ENCODE measurements at regions not wholly inside any gene's neighbourhood (a gene's known extent, or its start where the extent isn't known, plus 50 kb on each side); places are given as distances from the start of the nearest gene placed in this dataset.

DNA sequence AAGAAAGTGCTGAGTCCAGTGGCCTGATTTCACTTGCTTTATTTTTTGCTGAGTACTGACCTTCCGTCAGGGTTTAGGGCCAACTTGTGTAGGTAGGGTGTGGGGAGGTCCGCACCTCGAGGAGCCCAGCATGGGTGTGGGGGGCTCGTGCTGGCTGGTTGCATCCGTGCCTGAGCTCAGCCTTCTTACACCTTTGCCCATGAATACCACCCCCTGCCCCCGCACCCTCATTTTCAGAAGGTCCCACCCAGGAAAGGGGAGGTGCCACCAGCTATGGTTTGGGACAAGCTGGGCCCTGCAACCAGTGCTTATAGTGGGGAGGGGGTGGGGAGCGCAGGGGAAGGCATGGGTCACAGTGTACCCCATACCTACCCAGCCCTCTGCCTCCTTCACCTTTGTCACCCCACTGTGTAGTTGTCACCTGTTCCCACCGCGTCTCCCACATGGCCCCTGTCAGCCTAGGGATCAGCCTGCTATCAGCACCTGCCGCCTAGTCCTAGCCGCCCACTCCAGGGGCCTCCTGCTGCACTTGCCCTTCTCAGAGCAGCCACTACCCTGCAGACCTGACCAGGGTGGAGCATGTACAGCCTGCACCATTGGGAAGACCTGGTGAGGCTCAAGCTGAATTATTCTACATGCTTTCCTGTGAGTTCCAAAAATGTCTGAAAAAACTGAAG is 146.2 kb upstream of the RET start:
- Histone ChIP-seq H3K4me3 (ENCODE audit: control insufficient read depth in 1 of 2, extremely low read depth in 1 of 2, low read length in 1 of 2) (no peak overlapping the region), H3K9me3 (no peaks in the 10 kb centered on the region), H3K4me1 (ENCODE audit: control insufficient read depth in 1 of 2, extremely low read depth in 1 of 2, insufficient read depth in 2 of 2, low read length in 2 of 2) (peaks cover 0 to 22% of the 10 kb centered on the region in 2 experiments), H3K27ac (ENCODE audit: low read length) (no peak overlapping the region), H3K36me3 (ENCODE audit: control insufficient read depth in 2 of 2, extremely low read depth in 1 of 2, insufficient read depth in 1 of 2, low read length in 1 of 2) (no peaks in the 10 kb centered on the region), H3K27me3 (replicated peaks in 1 of 2; ENCODE audit: control insufficient read depth in 2 of 2, extremely low read depth in 1 of 2, insufficient read depth in 2 of 2, low read length in 1 of 2) (peaks cover 0 to 73% of the 10 kb centered on the region in 2 experiments)
- no peaks in the 10 kb centered on the region for H3K9me3 Mint-ChIP-seq
- peaks cover 11 to 73% of the 10 kb centered on the region in 2 donors for H3K27me3 Mint-ChIP-seq
- peaks cover 14 to 17% (median 16%) of the 10 kb centered on the region in 3 donors for H3K4me1 Mint-ChIP-seq
- no peak overlapping the region for H3K4me3 Mint-ChIP-seq
- ChIA-PET CTCF (no interaction called here), POLR2A (no interaction called here)
- no peak for ATAC-seq (replicated peaks in 1 of 4)
- H3K27ac Mint-ChIP-seq: no peak overlapping the region
- WGBS (ENCODE audit: insufficient coverage): 91% methylated on average over 4 of the region's 11 CpGs
- H3K36me3 Mint-ChIP-seq: no peaks in the 10 kb centered on the region
- no peak for DNase-seq

DNA sequence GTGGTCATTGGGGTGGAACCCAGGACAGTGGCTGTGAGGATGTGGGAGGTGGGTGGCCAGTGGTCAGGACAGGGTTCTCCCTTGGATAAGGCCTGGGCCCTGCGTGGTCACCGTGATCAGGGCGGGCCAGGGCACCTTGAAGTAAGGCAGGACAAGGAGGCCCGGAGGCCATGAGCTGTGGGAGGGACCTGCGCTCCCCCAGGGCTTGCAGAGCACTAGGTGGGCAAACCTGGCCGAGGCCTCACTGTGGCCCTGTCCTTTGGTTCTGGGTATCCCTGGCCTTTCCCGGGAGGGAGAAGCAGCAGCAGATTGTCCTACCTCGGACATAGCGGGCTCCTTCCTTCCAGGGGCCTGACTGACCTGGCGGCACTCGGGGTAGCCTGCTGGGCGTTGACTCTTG is 144.8 kb upstream of the RET start:
- no peak for DNase-seq
- no peaks in the 10 kb centered on the region for H3K36me3 ChIP-seq (ENCODE audit: control insufficient read depth in 2 of 2, extremely low read depth in 1 of 2, insufficient read depth in 1 of 2, low read length in 1 of 2)
- H3K4me3 Mint-ChIP-seq: peak overlapping the region in 2 of 3 donors; percentile 17 to 91
- peaks cover 0 to 22% of the 10 kb centered on the region in 2 experiments for H3K4me1 ChIP-seq (ENCODE audit: control insufficient read depth in 1 of 2, extremely low read depth in 1 of 2, insufficient read depth in 2 of 2, low read length in 2 of 2)
- H3K27ac Mint-ChIP-seq: no peak overlapping the region
- POLR2A ChIA-PET: no interaction called here
- H3K27ac ChIP-seq (ENCODE audit: low read length): no peak overlapping the region
- H3K4me3 ChIP-seq (ENCODE audit: control insufficient read depth in 1 of 2, extremely low read depth in 1 of 2, low read length in 1 of 2): no peak overlapping the region
- peaks cover 0 to 72% of the 10 kb centered on the region in 2 experiments for H3K27me3 ChIP-seq (replicated peaks in 1 of 2; ENCODE audit: control insufficient read depth in 2 of 2, extremely low read depth in 1 of 2, insufficient read depth in 2 of 2, low read length in 1 of 2)
- H3K9me3 Mint-ChIP-seq: no peaks in the 10 kb centered on the region
- H3K27me3 Mint-ChIP-seq: peaks cover 11 to 75% of the 10 kb centered on the region in 2 donors
- ATAC-seq (replicated peaks in 1 of 4): no peak
- CTCF ChIA-PET: no interaction called here
- H3K36me3 Mint-ChIP-seq: no peaks in the 10 kb centered on the region
- 90% methylated on average over 12 of the region's 12 CpGs for WGBS (ENCODE audit: insufficient coverage)
- H3K4me1 Mint-ChIP-seq: peaks cover 14 to 17% (median 16%) of the 10 kb centered on the region in 3 donors
- H3K9me3 ChIP-seq: no peaks in the 10 kb centered on the region

DNA sequence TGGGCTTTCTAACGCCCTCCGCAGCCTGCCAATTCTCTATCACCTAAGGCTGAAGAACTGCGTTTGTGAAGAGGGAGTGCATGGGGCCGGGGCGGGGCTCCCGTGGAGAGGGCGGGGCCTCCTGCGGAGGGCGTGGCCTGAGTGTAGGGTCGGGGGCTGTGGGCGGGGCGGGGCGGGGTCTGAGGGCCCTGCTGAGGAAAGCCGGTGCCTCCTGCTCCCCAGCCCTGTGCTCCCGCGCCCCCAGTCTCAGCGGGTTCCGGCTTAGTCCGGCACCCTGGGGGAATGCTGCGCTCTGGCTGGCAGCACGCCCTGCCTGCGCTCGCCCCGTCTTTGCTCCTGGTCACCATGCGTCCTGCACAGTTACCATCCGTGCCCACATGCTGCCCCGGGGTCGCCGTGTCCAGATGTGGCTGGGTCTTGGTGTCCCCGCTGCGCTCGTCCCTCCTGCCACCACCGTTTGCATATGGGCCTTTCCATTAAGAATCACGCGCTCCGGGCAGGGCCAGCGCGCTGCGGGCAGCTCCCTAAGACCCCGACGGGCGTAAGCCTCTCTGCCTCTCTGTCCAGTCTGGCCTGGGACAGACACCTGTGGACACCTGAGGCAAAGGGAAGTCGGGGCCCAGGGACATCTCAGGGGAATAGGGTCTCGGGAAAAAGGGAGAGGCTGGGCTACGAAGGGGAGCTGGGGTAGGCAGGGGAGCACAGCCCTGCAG is 144.0 kb upstream of the RET start:
- ATAC-seq (replicated peaks in 1 of 4) (peak; percentile 50 to 73 (median 69)), DNase-seq (peak; percentile 23 to 81 (median 60))
- ChIA-PET CTCF (no interaction called here), POLR2A (no interaction called here)
- H3K27me3 Mint-ChIP-seq: peaks cover 6 to 68% of the 10 kb centered on the region in 2 donors
- Histone ChIP-seq H3K4me1 (ENCODE audit: control insufficient read depth in 1 of 2, extremely low read depth in 1 of 2, insufficient read depth in 2 of 2, low read length in 2 of 2) (peaks cover 0 to 22% of the 10 kb centered on the region in 2 experiments), H3K36me3 (ENCODE audit: control insufficient read depth in 2 of 2, extremely low read depth in 1 of 2, insufficient read depth in 1 of 2, low read length in 1 of 2) (no peaks in the 10 kb centered on the region), H3K4me3 (ENCODE audit: control insufficient read depth in 1 of 2, extremely low read depth in 1 of 2, low read length in 1 of 2) (peak overlapping the region; percentile 50 to 78), H3K9me3 (no peaks in the 10 kb centered on the region), H3K27ac (ENCODE audit: low read length) (peak overlapping the region; percentile 53), H3K27me3 (replicated peaks in 1 of 2; ENCODE audit: control insufficient read depth in 2 of 2, extremely low read depth in 1 of 2, insufficient read depth in 2 of 2, low read length in 1 of 2) (peaks cover 0 to 70% of the 10 kb centered on the region in 2 experiments)
- peak overlapping the region; percentile 74 to 91 (median 74) for H3K4me3 Mint-ChIP-seq
- peaks cover 14 to 17% (median 16%) of the 10 kb centered on the region in 3 donors for H3K4me1 Mint-ChIP-seq
- H3K27ac Mint-ChIP-seq: peak overlapping the region in 1 of 2 donors; percentile 60
- no peaks in the 10 kb centered on the region for H3K9me3 Mint-ChIP-seq
- WGBS (ENCODE audit: insufficient coverage): 12% methylated on average over 32 of the region's 45 CpGs
- no peaks in the 10 kb centered on the region for H3K36me3 Mint-ChIP-seq

DNA sequence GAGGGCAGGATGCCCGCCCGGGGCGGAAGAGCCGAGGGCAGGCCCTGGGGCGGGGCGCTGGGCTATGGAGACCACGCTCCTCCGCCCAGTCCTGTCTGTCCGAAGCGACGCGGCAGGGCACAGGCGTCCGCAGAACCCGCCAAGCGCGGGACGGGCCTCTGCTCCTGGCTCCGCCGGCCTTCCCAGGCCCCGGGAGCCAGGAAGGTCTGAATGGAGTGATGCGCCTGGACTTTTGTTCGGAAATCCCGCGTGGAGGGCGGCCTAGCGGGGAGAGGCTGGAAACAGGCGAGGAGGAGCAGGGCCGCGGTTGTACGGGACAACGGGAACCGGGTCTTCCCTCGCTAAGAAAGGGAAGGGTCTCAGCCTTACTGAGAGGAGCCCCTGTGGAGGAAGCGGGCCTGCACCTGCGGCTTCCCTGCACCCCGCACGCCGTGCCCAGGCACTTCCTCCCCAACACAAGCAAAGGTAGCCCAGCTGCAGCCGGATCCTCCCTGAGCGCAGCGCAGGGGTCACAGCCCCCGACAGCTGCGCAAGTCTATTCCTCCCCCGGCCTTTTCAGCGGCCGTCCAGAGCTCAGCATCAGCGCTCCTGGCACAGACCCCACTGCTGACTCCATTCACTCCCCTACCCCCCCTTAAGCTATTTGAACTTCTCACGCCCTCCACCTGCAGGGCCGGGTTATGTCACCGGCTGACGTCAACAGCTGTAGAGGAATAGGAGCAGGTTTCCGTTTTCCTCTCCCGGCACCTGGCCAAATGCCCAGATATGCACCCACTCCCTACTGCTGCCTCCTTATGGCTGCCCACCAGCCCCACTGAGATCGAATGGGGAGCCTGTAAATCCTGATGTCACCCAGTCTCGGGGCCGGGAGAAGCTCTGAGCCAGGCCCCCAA is 143.2 kb upstream of the RET start:
- Mint-ChIP-seq H3K9me3 (no peaks in the 10 kb centered on the region), H3K27ac (peak overlapping the region; percentile 17 to 60), H3K4me1 (peaks cover 14 to 17% (median 16%) of the 10 kb centered on the region in 3 donors), H3K27me3 (peaks cover 6 to 60% of the 10 kb centered on the region in 2 donors), H3K36me3 (no peaks in the 10 kb centered on the region), H3K4me3 (peak overlapping the region; percentile 74 to 91 (median 74))
- DNase-seq (peak in 31 of 35 experiments; percentile 15 to 69 (median 45)), ATAC-seq (replicated peaks in 1 of 4) (peak; percentile 72 to 79 (median 74))
- Histone ChIP-seq H3K36me3 (ENCODE audit: control insufficient read depth in 2 of 2, extremely low read depth in 1 of 2, insufficient read depth in 1 of 2, low read length in 1 of 2) (no peaks in the 10 kb centered on the region), H3K4me1 (ENCODE audit: control insufficient read depth in 1 of 2, extremely low read depth in 1 of 2, insufficient read depth in 2 of 2, low read length in 2 of 2) (peaks cover 0 to 22% of the 10 kb centered on the region in 2 experiments), H3K27me3 (replicated peaks in 1 of 2; ENCODE audit: control insufficient read depth in 2 of 2, extremely low read depth in 1 of 2, insufficient read depth in 2 of 2, low read length in 1 of 2) (peaks cover 0 to 64% of the 10 kb centered on the region in 2 experiments), H3K27ac (ENCODE audit: low read length) (peak overlapping the region; percentile 53), H3K9me3 (no peaks in the 10 kb centered on the region), H3K4me3 (ENCODE audit: control insufficient read depth in 1 of 2, extremely low read depth in 1 of 2, low read length in 1 of 2) (peak overlapping the region; percentile 50 to 78)
- 9% methylated on average over 56 of the region's 57 CpGs for WGBS (ENCODE audit: insufficient coverage)
- POLR2A ChIA-PET: no interaction called here
- CTCF ChIA-PET: interaction anchor here in 1 of 2 donors (0.7 kb wide), 1 partner anchor 640 kb away, joined by 3 read pairs; the partner anchor contains the start of gene ZNF239

DNA sequence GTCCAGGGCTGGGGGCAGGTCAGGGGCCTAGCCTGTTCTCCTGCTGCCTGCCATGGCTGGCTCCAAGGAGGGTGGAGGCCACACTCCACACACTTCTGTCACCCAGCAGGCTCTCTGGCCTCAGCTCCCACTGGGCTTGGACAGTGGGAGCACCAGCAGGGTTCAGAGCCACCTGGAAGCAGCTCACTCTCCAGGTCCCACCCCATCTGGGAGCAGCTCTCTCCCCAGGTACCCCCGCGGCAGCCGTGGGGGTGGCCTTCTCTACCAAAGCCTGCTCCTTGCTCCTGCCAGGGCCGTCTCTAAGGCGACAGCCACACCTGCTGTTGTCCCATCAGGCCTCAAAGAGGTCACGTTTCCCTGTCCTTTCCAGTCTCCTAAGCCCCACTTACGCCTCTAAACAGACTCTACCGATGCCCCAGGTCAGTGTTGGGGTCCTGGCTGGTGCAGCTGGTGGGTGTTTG is 142.5 kb upstream of the RET start:
- POLR2A ChIA-PET: no interaction called here

More for the DNA sequence above, 142.5 kb upstream of the RET start:
- no peak overlapping the region for H3K4me3 ChIP-seq (ENCODE audit: control insufficient read depth in 1 of 2, extremely low read depth in 1 of 2, low read length in 1 of 2)
- no peaks in the 10 kb centered on the region for H3K9me3 Mint-ChIP-seq
- H3K27me3 Mint-ChIP-seq: peaks cover 6 to 56% of the 10 kb centered on the region in 2 donors
- peaks cover 14 to 17% (median 16%) of the 10 kb centered on the region in 3 donors for H3K4me1 Mint-ChIP-seq
- peaks cover 0 to 64% of the 10 kb centered on the region in 2 experiments for H3K27me3 ChIP-seq (replicated peaks in 1 of 2; ENCODE audit: control insufficient read depth in 2 of 2, extremely low read depth in 1 of 2, insufficient read depth in 2 of 2, low read length in 1 of 2)
- H3K27ac Mint-ChIP-seq: peak overlapping the region; percentile 6 to 49
- DNase-seq (no peak), ATAC-seq (replicated peaks in 1 of 4) (no peak)
- CTCF ChIA-PET: interaction anchor here in 1 of 2 donors (0.5 to 0.7 kb wide), 2 partner anchors 120 to 640 kb away, joined by 3 to 4 read pairs; partner anchors contain the start of gene ZNF239
- H3K36me3 ChIP-seq (ENCODE audit: control insufficient read depth in 2 of 2, extremely low read depth in 1 of 2, insufficient read depth in 1 of 2, low read length in 1 of 2): no peaks in the 10 kb centered on the region
- H3K4me1 ChIP-seq (ENCODE audit: control insufficient read depth in 1 of 2, extremely low read depth in 1 of 2, insufficient read depth in 2 of 2, low read length in 2 of 2): peaks cover 0 to 22% of the 10 kb centered on the region in 2 experiments
- peak overlapping the region; percentile 34 for H3K27ac ChIP-seq (ENCODE audit: low read length)
- peak overlapping the region; percentile 74 to 91 (median 74) for H3K4me3 Mint-ChIP-seq
- H3K36me3 Mint-ChIP-seq: no peaks in the 10 kb centered on the region
- 89% methylated on average over 5 of the region's 8 CpGs for WGBS (ENCODE audit: insufficient coverage)
- H3K9me3 ChIP-seq: no peaks in the 10 kb centered on the region

Measured in T-cell (primary cell).